HepG2 (cell line): ENCODE measurements at regions not wholly inside any gene's neighbourhood (a gene's known extent, or its start where the extent isn't known, plus 50 kb on each side); places are given as distances from the start of the nearest gene placed in this dataset.

Experiments used
- ATAC-seq: fragments of 200-7000 bp; cut with Tn5 transposase; 3 replicates; pipeline ENCODE4 v1.9.1; 2020; ENCODE audit warnings: mild to moderate bottlenecking, moderate library complexity
- BruUV-seq: library from RNA; stranded (reverse); fragments of 400-500 nt; replicated peaks from 2 replicates; lab custom pipeline; 2021; lab: Mats Ljungman, UMichigan
- CTCF ChIA-PET: fragments of 300-600 bp; formaldehyde crosslinking; extraction: SDS; loops from one replicate; lab custom pipeline; 2021; ENCODE audit warnings: low total read pairs, inconsistent platforms, low intra/inter-chr PET ratio; lab: Yijun Ruan, JAX
- POLR2A ChIA-PET: fragments of 350-600 bp; sonication (Branson Sonifier 250); formaldehyde crosslinking; loops from one replicate; lab custom pipeline; 2020; ENCODE audit warnings: antibody characterized with exemption, inconsistent platforms; lab: Yijun Ruan, JAX
- DNase-seq: peaks from one replicate; pipeline ENCODE4 v3.0.0-alpha.2; 2015; ENCODE audit warnings: low spot score
- FAIRE-seq: peaks from 3 replicates; lab custom pipeline; 2011; peaks lifted over from hg19 to GRCh38; lab: Jason Lieb, UNC
- H2AFZ ChIP-seq: one replicate; pipeline ENCODE4 v1.6.1; 2011; ENCODE audit warnings: low read length, inconsistent platforms
- H3K27ac ChIP-seq: fragments of 300-600 bp; 3 replicates; pipeline ENCODE4 v1.8.0; 2011; ENCODE audit warnings: mixed run types, mild to moderate bottlenecking, mixed read lengths, low read length, inconsistent platforms; ENCODE audit not compliant: insufficient read depth; ENCODE audit errors: extremely low read length
- H3K27me3 ChIP-seq, 2 experiments: fragments of 200-600 bp in 1 of 2; 2 replicates in 1 of 2; 3 replicates in 1 of 2; pipeline versions ENCODE4 v1.6.0 to v1.8.0; 2011; ENCODE audit warnings: low read length in 2 of 2, mild to moderate bottlenecking in 2 of 2, moderate library complexity in 2 of 2, inconsistent platforms in 1 of 2; ENCODE audit not compliant: insufficient read depth in 2 of 2, control insufficient read depth in 1 of 2
- H3K36me3 ChIP-seq, 2 experiments: fragments of 200-600 bp in 1 of 2; replicated peaks in 1 of 2; 2 replicates in 1 of 2; 3 replicates in 1 of 2; pipeline versions ENCODE4 v1.5.1 to v1.8.0; 2011; ENCODE audit warnings: low read length in 2 of 2, inconsistent platforms in 1 of 2; ENCODE audit not compliant: insufficient read depth in 2 of 2, control insufficient read depth in 1 of 2
- H3K4me1 ChIP-seq: 2 replicates; pipeline ENCODE4 v1.5.1; 2012; ENCODE audit warnings: low read length, inconsistent platforms; ENCODE audit not compliant: insufficient read depth
- H3K4me2 ChIP-seq: 2 replicates; pipeline ENCODE4 v1.6.0; 2011; ENCODE audit warnings: low read depth, low read length, inconsistent platforms
- H3K4me3 ChIP-seq, 3 experiments: fragments of 200-600 bp in 1 of 3; sonication (generic), shearing (Covaris generic) in 1 of 3; replicated peaks in 1 of 3; 2 replicates each; pipeline ENCODE4 v1.5.1; 2011 to 2016; ENCODE audit warnings: low read length in 3 of 3, inconsistent platforms in 2 of 3, low read depth in 2 of 3, mild to moderate bottlenecking in 2 of 3, control low read depth in 1 of 3, mixed read lengths in 1 of 3; ENCODE audit not compliant: insufficient read depth in 1 of 3
- H3K79me2 ChIP-seq: one replicate; pipeline ENCODE4 v1.6.1; 2011; ENCODE audit warnings: low read length, inconsistent platforms; ENCODE audit not compliant: insufficient read depth
- H3K9ac ChIP-seq: 2 replicates; pipeline ENCODE4 v1.6.0; 2011; ENCODE audit warnings: mild to moderate bottlenecking, low read depth, low read length, inconsistent platforms; ENCODE audit not compliant: insufficient read depth
- H3K9me3 ChIP-seq: 2 replicates; pipeline ENCODE4 v1.5.1; 2012; ENCODE audit warnings: mild to moderate bottlenecking, low read length
- H4K20me1 ChIP-seq: 2 replicates; pipeline ENCODE4 v1.6.0; 2011; ENCODE audit warnings: inconsistent platforms, mild to moderate bottlenecking, low read length, moderate library complexity; ENCODE audit not compliant: insufficient read depth
- CBX5 ChIP-seq: sonication (generic); formaldehyde crosslinking; IDR thresholded peaks from 2 replicates; pipeline ENCODE4 v1.4.0; 2020; ENCODE audit warnings: missing genetic modification reagents, borderline replicate concordance
- GABPB1 ChIP-seq: IDR thresholded peaks from 2 replicates; pipeline ENCODE4 v1.6.1; 2016; ENCODE audit warnings: mild to moderate bottlenecking, missing genetic modification reagents, moderate library complexity, missing compliant biosample characterization
- GTF2F1 ChIP-seq: fragments of 150-350 bp; IDR thresholded peaks from 2 replicates; pipeline ENCODE4 v1.6.1; 2014; ENCODE audit warnings: low read length
- IKZF4 ChIP-seq: sonication (generic); formaldehyde crosslinking; IDR thresholded peaks from 2 replicates; pipeline ENCODE4 v1.5.1; 2020; ENCODE audit warnings: borderline replicate concordance, mild to moderate bottlenecking, low read depth, missing genetic modification reagents; ENCODE audit errors: not compliant biosample characterization
- KAT2B ChIP-seq: fragments of 150-350 bp; IDR thresholded peaks from 2 replicates; pipeline ENCODE4 v1.6.1; 2014; ENCODE audit warnings: low read depth, low read length, borderline replicate concordance
- MAFG ChIP-seq: sonication (generic); formaldehyde crosslinking; IDR thresholded peaks from 2 replicates; pipeline ENCODE4 v1.5.1; 2020; ENCODE audit warnings: mild to moderate bottlenecking, missing genetic modification reagents
- NCOA5 ChIP-seq: sonication (generic); formaldehyde crosslinking; IDR thresholded peaks from 2 replicates; pipeline ENCODE4 v1.4.0; 2020; ENCODE audit warnings: missing genetic modification reagents
- SRSF1 ChIP-seq: fragments of 200-400 bp; formaldehyde crosslinking; optimal IDR thresholded peaks from 2 replicates; pipeline ENCODE3; 2017; ENCODE audit warnings: mild to moderate bottlenecking, low read depth, low read length, moderate library complexity
- U2AF2 ChIP-seq: fragments of 200-400 bp; formaldehyde crosslinking; IDR thresholded peaks from 2 replicates; pipeline ENCODE4 v1.6.1; 2017; ENCODE audit warnings: low read depth, mild to moderate bottlenecking, low read length
- YEATS2 ChIP-seq: sonication (generic); formaldehyde crosslinking; IDR thresholded peaks from 2 replicates; pipeline ENCODE4 v1.4.0; 2020; ENCODE audit warnings: missing genetic modification reagents, borderline replicate concordance
- YEATS4 ChIP-seq: sonication (generic); formaldehyde crosslinking; IDR thresholded peaks from 2 replicates; pipeline ENCODE4 v1.4.0; 2020; ENCODE audit warnings: missing genetic modification reagents, borderline replicate concordance
- ZMYM2 ChIP-seq: sonication (generic); formaldehyde crosslinking; IDR thresholded peaks from 2 replicates; pipeline ENCODE4 v1.8.0; 2022; ENCODE audit warnings: mild to moderate bottlenecking, missing genetic modification reagents
- ZMYM4 ChIP-seq: sonication (generic); formaldehyde crosslinking; IDR thresholded peaks from 2 replicates; pipeline ENCODE4 v1.8.1; 2023; ENCODE audit warnings: mild to moderate bottlenecking, missing genetic modification reagents
- ZNF136 ChIP-seq: sonication (generic); formaldehyde crosslinking; IDR thresholded peaks from 2 replicates; pipeline ENCODE4 v1.8.1; 2022; ENCODE audit warnings: low read depth, mild to moderate bottlenecking, moderate library complexity, missing genetic modification reagents
- ZNF296 ChIP-seq: sonication (generic); formaldehyde crosslinking; conservative IDR thresholded peaks from 2 replicates; pipeline ENCODE4 v1.5.0; 2020; ENCODE audit warnings: mild to moderate bottlenecking, missing genetic modification reagents
- WGBS: methylation state at CpG from one replicate; pipeline ENCODE4 v1.1.6; 2017; ENCODE audit warnings: low lambda C conversion rate; 5-methylcytosine and 5-hydroxymethylcytosine counted together
- in situ Hi-C: cut with HindIII; loops from 2 replicates; pipeline ENCODE4 v1.10.0; 2017; ENCODE audit warnings: low pct_unique_long_range_greater_than_20kb; ENCODE audit not compliant: extremely low pct_ligation_motif_present
- intact Hi-C: fragments of 100-400 bp; cut with micrococcal nuclease; formaldehyde crosslinking; loops from one replicate; pipeline ENCODE4 v1.10.0; 2022; ENCODE audit not compliant: unreplicated experiment
- TF ChIP-seq, protein P1 (sequence below): sonication (generic); formaldehyde crosslinking; conservative IDR thresholded peaks from 2 replicates; pipeline ENCODE4 v1.5.0; 2020; ENCODE audit warnings: missing genetic modification reagents
- TF ChIP-seq, protein P2 (sequence below): sonication (generic); formaldehyde crosslinking; IDR thresholded peaks from 2 replicates; pipeline ENCODE4 v1.5.1; 2020; ENCODE audit warnings: mild to moderate bottlenecking, missing genetic modification reagents, moderate library complexity
- TF ChIP-seq, protein P3 (sequence below), 2 experiments: IDR thresholded peaks; 2 replicates each; pipeline ENCODE4 v1.6.1; 2011 to 2012; ENCODE audit warnings: low read length in 2 of 2, borderline replicate concordance in 1 of 2, low read depth in 1 of 2, mild to moderate bottlenecking in 1 of 2, moderate library complexity in 1 of 2

- BruUV-seq: no TSS peak
- 8% methylated on average over 5 of the region's 5 CpGs for WGBS
- intact Hi-C loops: no loop called here
- no peak overlapping the region for H3K4me2 ChIP-seq
- H3K9ac ChIP-seq: no peak overlapping the region
- in situ Hi-C loops: no loop called here
- no peaks in the 10 kb centered on the region for H3K79me2 ChIP-seq
- DNase-seq (no peak), FAIRE-seq (no peak), ATAC-seq (no peak)
- peaks cover 6 to 75% of the 10 kb centered on the region in 2 experiments for H3K27me3 ChIP-seq
- H3K27ac ChIP-seq: no peak overlapping the region
- H2AFZ ChIP-seq: no peak overlapping the region
- H3K4me1 ChIP-seq: no peaks in the 10 kb centered on the region
- CTCF ChIA-PET: no interaction called here
- no peaks in the 10 kb centered on the region for H4K20me1 ChIP-seq
- POLR2A ChIA-PET: no interaction called here
- H3K36me3 ChIP-seq: no peaks in the 10 kb centered on the region
- no peak overlapping the region for H3K4me3 ChIP-seq
- H3K9me3 ChIP-seq: no peaks in the 10 kb centered on the region
- TF ChIP-seq GABPB1 (CRISPR knock-in tag) (no peak), NCOA5 (CRISPR knock-in tag) (no peak), ZNF136 (no peak), KAT2B (no peak), ZMYM4 (CRISPR knock-in tag) (no peak), ZNF296 (CRISPR knock-in tag) (no peak), YEATS4 (no peak), MAFG (CRISPR knock-in tag) (no peak), YEATS2 (CRISPR knock-in tag) (no peak), CBX5 (no peak), GTF2F1 (no peak), IKZF4 (CRISPR knock-in tag) (no peak), U2AF2 (no peak), SRSF1 (no peak), ZMYM2 (no peak)
- TF ChIP-seq, protein P1, sequence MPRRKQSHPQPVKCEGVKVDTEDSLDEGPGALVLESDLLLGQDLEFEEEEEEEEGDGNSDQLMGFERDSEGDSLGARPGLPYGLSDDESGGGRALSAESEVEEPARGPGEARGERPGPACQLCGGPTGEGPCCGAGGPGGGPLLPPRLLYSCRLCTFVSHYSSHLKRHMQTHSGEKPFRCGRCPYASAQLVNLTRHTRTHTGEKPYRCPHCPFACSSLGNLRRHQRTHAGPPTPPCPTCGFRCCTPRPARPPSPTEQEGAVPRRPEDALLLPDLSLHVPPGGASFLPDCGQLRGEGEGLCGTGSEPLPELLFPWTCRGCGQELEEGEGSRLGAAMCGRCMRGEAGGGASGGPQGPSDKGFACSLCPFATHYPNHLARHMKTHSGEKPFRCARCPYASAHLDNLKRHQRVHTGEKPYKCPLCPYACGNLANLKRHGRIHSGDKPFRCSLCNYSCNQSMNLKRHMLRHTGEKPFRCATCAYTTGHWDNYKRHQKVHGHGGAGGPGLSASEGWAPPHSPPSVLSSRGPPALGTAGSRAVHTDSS (CRISPR knock-in tag): no peak
- TF ChIP-seq, protein P2, sequence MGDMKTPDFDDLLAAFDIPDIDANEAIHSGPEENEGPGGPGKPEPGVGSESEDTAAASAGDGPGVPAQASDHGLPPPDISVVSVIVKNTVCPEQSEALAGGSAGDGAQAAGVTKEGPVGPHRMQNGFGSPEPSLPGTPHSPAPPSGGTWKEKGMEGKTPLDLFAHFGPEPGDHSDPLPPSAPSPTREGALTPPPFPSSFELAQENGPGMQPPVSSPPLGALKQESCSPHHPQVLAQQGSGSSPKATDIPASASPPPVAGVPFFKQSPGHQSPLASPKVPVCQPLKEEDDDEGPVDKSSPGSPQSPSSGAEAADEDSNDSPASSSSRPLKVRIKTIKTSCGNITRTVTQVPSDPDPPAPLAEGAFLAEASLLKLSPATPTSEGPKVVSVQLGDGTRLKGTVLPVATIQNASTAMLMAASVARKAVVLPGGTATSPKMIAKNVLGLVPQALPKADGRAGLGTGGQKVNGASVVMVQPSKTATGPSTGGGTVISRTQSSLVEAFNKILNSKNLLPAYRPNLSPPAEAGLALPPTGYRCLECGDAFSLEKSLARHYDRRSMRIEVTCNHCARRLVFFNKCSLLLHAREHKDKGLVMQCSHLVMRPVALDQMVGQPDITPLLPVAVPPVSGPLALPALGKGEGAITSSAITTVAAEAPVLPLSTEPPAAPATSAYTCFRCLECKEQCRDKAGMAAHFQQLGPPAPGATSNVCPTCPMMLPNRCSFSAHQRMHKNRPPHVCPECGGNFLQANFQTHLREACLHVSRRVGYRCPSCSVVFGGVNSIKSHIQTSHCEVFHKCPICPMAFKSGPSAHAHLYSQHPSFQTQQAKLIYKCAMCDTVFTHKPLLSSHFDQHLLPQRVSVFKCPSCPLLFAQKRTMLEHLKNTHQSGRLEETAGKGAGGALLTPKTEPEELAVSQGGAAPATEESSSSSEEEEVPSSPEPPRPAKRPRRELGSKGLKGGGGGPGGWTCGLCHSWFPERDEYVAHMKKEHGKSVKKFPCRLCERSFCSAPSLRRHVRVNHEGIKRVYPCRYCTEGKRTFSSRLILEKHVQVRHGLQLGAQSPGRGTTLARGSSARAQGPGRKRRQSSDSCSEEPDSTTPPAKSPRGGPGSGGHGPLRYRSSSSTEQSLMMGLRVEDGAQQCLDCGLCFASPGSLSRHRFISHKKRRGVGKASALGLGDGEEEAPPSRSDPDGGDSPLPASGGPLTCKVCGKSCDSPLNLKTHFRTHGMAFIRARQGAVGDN: no peak
- TF ChIP-seq, protein P3, sequence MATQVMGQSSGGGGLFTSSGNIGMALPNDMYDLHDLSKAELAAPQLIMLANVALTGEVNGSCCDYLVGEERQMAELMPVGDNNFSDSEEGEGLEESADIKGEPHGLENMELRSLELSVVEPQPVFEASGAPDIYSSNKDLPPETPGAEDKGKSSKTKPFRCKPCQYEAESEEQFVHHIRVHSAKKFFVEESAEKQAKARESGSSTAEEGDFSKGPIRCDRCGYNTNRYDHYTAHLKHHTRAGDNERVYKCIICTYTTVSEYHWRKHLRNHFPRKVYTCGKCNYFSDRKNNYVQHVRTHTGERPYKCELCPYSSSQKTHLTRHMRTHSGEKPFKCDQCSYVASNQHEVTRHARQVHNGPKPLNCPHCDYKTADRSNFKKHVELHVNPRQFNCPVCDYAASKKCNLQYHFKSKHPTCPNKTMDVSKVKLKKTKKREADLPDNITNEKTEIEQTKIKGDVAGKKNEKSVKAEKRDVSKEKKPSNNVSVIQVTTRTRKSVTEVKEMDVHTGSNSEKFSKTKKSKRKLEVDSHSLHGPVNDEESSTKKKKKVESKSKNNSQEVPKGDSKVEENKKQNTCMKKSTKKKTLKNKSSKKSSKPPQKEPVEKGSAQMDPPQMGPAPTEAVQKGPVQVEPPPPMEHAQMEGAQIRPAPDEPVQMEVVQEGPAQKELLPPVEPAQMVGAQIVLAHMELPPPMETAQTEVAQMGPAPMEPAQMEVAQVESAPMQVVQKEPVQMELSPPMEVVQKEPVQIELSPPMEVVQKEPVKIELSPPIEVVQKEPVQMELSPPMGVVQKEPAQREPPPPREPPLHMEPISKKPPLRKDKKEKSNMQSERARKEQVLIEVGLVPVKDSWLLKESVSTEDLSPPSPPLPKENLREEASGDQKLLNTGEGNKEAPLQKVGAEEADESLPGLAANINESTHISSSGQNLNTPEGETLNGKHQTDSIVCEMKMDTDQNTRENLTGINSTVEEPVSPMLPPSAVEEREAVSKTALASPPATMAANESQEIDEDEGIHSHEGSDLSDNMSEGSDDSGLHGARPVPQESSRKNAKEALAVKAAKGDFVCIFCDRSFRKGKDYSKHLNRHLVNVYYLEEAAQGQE (IDR thresholded peaks at IDR 0.05; ENCODE audit: borderline replicate concordance in 1 of 2, low read depth in 1 of 2, low read length in 2 of 2): no peak
Measured at GRCh38 chr2:239598732-239599090, 197.9 kb upstream of the HDAC4 start.
